ENCODE measurements at regions not wholly inside any gene's neighbourhood (a gene's known extent, or its start where the extent isn't known, plus 50 kb on each side); places are given as distances from the start of the nearest gene placed in this dataset.

DNA sequence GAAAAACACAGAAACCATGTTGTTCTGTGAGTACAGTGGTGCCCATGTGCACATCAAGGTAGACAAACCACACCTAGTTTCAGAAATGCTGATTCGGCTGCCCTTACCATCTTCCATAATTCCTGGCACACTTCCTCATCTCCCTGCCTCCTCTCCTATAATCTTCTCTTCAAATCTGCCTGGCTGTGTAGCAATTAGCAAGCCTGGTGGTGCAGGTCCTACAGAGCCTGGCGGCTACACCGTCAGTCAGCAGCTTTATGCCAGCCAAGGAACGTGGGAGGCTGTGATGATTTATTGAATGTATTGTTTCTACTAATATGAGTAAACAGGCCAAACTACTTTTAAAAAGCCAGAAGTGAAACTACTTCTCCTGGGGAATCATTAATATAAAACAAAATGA lies 106.8 kb downstream of the SEMA6D start:
- DNase-seq = no peak

DNA sequence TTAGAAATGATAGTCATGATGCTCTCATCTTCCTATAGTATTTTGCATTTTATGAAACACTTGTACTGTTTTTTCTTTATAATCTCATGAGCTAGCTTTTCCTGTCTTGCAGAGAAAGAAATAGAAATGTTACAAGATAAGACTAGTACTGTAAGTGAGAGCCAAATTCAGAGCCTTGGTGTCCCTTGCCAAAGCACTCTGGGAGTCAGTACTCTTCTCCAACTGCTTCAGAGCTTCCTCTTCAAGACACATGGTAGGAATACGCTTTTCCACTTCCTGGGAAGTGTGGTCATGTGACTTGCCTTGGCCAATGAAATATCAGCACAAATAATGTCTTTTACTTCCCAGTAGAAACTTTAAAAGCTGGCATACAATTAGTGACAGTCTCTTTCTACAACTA lies 112.4 kb downstream of the SEMA6D start:
- no peak for DNase-seq

DNA sequence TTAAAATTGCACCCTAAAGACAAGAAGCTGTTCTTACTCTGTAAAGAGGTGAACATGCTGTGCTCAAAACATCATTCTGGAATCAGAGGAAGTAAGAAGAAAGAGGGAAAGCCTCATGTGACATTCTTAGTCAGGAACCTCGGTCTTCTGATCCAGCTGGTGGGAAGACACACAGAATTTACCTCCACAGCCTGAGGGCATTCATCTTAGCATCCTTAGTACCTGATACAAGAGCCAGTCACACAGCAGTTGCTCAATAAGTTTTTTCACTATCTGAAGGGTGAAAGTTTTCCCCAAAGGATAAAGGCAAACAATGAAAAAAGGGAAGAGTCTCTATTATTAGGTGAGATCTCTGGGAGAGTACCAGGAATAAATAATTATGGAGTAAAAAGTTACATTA lies 116.8 kb downstream of the SEMA6D start:
- no peak for DNase-seq

DNA sequence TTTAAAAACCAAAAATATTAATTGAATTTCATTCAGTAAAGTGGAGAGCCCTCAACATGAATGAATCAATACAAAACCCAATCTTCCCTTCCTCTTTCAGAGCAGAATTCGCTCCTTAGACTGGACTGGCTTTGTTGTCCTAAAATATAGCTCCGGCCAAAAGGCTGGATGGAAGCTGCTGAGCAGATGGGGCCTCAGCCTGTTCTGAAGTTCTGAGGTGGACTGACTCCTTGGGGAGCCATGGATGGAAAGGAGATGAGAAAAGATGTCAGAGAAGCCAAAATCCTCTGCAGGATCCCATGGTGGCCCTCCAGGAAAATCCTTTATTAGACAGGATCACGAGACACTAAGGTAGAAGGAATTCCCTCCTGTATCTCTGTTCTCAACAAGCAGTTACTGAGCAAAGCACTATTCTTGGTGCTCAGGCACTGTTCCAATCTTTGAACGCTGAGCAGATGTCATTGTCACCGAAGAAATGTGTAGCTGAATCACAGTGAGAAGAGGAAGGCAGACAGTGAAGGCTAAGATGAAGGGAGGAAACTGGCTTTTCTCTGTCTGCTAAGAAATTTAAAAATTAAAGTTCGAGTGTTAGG lies 122.0 kb downstream of the SEMA6D start:
- no peak for DNase-seq

GRCh38 chr15:47843124-47843663 lies 125.9 kb downstream of the SEMA6D start:
- DNase-seq = no peak

DNA sequence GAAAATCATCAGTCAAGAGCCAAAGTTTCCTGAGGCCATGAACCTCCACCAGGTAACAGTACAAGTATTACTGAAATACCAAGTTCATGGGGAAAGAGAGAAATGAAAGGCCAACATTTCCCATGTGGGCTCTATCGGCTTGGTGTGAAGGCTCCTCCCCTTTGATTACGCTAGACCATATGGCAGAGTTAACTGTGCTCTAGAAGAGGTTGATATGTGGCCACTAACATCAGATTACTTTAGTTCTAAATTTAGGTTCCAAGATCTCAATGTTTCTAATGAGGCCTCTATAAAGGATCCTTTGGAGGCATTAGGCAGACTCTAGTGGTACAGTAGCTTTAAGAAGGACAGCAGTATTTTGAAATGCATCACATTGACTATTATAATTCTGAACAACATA lies 127.1 kb downstream of the SEMA6D start:
- DNase-seq = no peak

- no peak for DNase-seq
Observed at GRCh38 chr15:47846128-47846868, 129.0 kb downstream of the SEMA6D start.

DNA sequence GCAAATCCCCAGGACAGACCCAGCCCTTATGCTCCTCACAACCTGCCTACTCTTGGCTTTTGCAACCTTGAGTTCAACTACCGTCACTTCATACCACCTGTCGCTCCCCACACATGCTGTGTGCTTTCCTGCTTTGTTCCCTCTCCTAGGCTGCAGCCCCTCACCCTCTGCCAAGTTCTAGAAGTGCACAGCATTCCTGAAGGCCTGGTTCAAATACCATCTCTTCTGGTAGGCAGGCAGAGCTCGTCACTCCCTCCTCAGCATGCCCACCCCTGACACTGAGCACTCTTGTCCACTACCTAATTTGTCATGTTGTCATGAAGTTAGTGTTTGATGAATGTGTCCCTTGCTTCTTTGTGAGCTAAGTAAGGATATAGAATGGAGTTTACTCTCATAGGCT lies 129.6 kb downstream of the SEMA6D start:
- no peak for DNase-seq

- no peak for DNase-seq
Observed at GRCh38 chr15:47856071-47856470, 138.8 kb downstream of the SEMA6D start.

GRCh38 chr15:47857014-47857775 lies 139.9 kb downstream of the SEMA6D start:
- DNase-seq = no peak

- no peak for DNase-seq
Observed at GRCh38 chr15:47857776-47858167, 140.5 kb downstream of the SEMA6D start.

GRCh38 chr15:47861111-47861903 lies 144.0 kb downstream of the SEMA6D start:
- DNase-seq = no peak

GRCh38 chr15:47862402-47862801 lies 145.1 kb downstream of the SEMA6D start:
- no peak for DNase-seq

DNA sequence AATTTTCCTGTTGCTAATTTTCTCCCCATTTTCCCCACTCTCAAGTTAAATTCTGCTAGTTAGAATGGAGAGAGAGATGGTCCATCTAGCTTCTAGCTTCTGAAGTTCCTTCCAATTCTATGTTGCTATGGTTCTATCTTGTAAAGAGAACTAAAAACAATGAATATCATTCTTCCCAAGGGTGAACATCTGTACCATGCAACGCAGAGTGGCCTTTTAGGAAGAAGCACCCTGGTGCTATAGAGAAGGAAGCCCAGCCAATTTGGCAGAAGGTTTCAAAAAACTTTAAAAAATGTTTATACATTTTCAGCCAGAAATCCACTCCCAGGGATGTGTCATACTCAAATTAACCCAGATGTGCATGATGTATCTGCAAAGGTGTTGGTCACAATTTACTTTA lies 149.1 kb downstream of the SEMA6D start:
- no peak for DNase-seq

DNA sequence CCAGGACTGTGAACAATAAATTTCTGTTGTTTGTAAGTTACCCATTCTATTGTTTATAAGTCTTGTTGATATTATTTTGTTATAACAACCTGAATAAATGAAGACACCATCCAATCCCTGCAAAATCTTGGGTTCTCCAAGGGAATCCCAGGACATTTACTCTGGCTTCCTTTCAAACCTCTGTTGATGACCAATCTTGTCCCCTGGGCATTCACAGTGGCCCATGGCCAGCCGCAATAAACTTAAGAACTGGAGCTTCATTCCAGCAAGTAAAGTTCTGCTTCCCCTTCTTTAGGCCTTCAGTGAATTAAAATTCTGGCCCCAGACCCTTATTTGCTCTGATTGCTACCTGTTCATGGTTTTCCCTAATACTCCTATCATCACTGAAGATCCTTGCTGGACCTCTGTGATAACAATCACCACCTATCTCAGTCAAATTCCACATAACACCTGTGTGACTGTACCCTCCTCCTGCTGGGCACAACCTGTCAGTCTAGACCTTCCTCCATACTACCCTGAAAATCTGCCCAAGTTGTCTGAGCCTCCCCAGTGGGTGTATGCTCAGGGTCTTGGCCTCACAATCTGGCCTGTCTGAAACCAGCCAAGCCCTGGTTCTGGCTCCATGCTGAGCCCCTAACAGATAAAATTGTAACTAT lies 153.1 kb downstream of the SEMA6D start:
- no peak for DNase-seq

DNA sequence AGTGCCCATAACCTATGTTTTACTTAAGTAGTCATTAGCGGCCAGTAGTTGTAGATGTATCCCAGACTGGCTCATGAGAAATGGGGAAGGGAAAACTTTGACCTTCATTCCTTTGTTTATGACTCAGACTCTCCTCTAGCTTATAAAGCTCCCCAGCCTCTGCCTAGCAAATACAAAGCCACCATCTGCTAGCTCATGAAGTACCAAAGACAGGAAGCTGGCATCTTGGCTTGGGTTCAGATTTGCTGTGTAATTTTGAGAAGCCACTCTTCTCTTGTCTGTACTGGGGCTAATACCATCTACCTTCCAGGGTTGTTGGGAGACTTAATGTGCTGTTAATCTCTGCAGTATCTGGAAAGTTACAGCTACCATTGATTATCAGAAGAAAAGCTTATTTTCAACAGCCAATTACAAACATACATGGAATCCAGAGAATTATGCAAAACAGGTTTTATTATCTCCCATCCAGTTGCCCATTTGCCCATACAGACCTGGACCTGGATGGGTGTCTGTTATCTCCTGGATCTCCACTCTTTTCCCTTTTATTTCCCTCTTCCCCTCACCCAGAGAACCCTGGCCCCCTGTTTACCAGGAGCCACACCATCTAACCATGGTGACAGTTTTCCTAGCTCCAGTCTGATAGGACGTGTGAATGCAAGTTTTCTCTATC lies 153.8 kb downstream of the SEMA6D start:
- DNase-seq = no peak

DNA sequence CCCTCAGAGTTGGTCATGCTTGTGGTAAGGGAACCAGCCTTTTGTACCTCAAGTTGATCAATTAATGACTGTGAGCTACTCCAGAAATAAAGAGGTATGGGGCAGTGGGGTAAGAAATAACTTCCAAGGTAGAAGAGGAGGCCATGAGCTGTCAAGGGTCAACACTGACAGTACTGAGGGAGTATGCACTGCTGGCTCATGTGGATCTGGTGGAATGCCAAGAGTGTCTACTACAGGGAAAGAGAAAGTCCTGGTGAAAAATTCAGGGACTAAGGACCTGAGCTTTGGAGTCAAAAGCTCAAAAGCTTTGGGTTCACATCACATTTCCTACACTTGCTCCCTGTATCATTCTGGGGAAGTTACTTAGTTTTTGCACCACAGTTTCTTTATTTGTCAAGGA lies 154.9 kb downstream of the SEMA6D start:
- DNase-seq = no peak

DNA sequence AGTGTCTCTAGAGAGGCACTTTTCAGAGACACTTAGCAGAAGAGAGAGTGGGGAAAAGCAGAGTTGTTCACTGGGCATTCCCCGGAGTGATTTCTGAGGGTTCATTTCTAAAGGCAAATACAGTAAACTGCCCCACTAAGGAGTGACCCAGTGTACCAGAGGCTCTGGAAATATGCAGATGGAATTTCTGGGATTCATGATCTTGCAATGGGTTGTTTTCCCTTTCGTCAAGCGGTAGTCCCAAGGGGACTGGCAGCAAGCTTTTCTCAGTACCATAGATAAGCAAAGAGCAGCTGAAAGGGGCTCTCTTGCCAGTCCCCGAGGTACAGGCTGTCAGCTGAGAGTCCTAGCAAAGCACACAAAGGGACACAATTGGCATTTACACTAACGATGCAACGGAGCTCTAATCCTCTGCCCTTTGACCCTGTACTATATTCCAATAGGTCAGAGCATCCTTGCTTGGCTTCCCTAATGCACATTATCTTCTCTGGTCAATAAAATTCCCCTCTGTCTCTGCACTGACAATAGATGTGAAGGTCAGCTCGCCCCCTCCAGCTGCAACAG lies 155.6 kb downstream of the SEMA6D start:
- peak; percentile 25 to 45 for DNase-seq

DNA sequence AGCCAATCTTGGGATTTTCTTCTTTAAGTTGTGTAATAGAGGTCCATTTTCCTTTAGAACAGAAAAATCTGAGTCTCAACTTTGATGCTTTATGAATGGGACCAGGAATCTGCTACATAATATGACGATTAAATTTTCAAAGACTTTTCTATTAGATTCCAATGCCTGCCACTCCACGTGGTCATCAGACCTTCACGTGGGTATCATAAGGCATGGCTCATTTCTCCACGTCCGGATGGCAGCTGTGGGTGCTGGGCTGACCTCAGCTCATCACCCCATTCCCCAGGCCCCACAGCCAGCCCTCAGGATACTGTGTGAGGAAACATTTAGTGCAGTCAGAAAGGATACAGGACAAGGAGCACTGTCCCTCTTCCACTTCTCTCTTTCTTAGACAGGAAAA lies 159.7 kb downstream of the SEMA6D start:
- DNase-seq = no peak

DNA sequence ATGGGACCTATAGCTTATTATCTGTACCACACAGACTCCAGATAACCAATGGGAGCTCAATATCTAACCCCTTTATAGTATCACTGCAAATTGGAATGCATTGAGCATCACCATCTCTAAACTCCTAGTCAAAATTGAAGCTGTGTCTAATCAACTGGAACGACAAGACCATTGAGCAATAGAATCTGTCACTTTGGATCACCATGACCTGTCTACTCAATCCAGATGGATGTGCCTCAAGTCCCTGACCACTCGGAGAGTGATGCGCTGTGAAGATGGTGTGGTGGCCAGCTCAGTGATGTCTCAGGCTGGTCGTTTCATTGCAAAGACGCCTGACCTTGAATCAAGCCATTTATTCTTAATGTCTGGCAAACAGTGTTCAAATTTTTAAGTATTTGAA lies 160.5 kb downstream of the SEMA6D start:
- DNase-seq = no peak

DNA sequence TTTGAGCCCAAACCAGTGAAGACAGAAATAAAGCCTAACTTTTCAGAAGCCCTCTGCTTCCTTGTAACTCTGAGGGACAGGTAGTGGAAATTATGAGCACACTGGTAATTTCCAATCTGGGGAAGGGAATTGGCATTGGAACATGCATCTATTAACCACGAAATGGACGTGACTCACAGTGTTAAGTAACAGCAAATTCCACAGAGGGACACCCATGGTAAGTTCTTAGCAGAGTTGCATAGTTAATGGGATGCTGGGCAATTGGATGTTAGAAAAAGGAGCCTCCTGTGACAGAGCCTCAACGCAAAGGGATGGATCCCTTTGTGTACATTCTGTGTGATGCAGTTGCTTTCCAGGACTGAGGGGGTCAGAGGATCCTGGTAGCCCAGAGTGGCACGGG lies 168.6 kb downstream of the SEMA6D start:
- DNase-seq = no peak

All from NCI-H187 (cell line).